IMR-90 (cell line): ENCODE measurements at regions not wholly inside any gene's neighbourhood (a gene's known extent, or its start where the extent isn't known, plus 50 kb on each side); places are given as distances from the start of the nearest gene placed in this dataset.

ENCODE experiments used
- ATAC-seq: fragments of 200-7000 bp; cut with Tn5 transposase; 2 replicates; pipeline ENCODE4 v1.9.1; 2020; ENCODE audit warnings: low read depth, mild to moderate bottlenecking, moderate library complexity
- BruUV-seq: library from RNA; stranded (reverse); fragments of 400-500 nt; replicated peaks from 2 replicates; lab custom pipeline; 2021; lab: Mats Ljungman, UMichigan
- CTCF ChIA-PET: fragments of 300-600 bp; formaldehyde crosslinking; extraction: SDS; loops from one replicate; lab custom pipeline; 2021; ENCODE audit warnings: antibody characterized with exemption; lab: Yijun Ruan, JAX
- POLR2A ChIA-PET: fragments of 300-600 bp; sonication (Branson Sonifier 250); formaldehyde crosslinking; loops from one replicate; lab custom pipeline; 2022; ENCODE audit warnings: antibody characterized with exemption; ENCODE audit not compliant: unreplicated experiment; lab: Charles Lee
- DNase-seq: peaks from one replicate; pipeline ENCODE4 v3.0.0; 2013
- H2AFZ ChIP-seq: replicated peaks from 2 replicates; pipeline ENCODE3; 2013; ENCODE audit warnings: low read length, mild to moderate bottlenecking; ENCODE audit not compliant: poor library complexity
- H2AK5ac ChIP-seq: 2 replicates; pipeline ENCODE4 v1.6.1; 2013; ENCODE audit warnings: low read depth, low read length, inconsistent platforms
- H2AK9ac ChIP-seq: replicated peaks from 2 replicates; pipeline ENCODE3; 2013; ENCODE audit warnings: mild to moderate bottlenecking, low read depth, low read length, moderate library complexity; ENCODE audit not compliant: poor library complexity
- H2BK120ac ChIP-seq: 2 replicates; pipeline ENCODE4 v1.6.1; 2013; ENCODE audit warnings: low read depth, low read length, inconsistent platforms
- H2BK15ac ChIP-seq: 3 replicates; pipeline ENCODE4 v1.6.1; 2013; ENCODE audit warnings: low read depth, low read length, inconsistent platforms
- H2BK20ac ChIP-seq: 2 replicates; pipeline ENCODE4 v1.6.1; 2013; ENCODE audit warnings: low read depth, mild to moderate bottlenecking, inconsistent platforms, low read length, moderate library complexity
- H2BK5ac ChIP-seq: 2 replicates; pipeline ENCODE4 v1.6.1; 2013; ENCODE audit warnings: mild to moderate bottlenecking, low read depth, low read length, inconsistent platforms; ENCODE audit not compliant: poor library complexity, severe bottlenecking
- H3K14ac ChIP-seq: replicated peaks from 2 replicates; pipeline ENCODE4 v1.6.1; 2013; ENCODE audit warnings: low read depth, low read length, inconsistent platforms
- H3K18ac ChIP-seq: 2 replicates; pipeline ENCODE4 v1.6.1; 2013; ENCODE audit warnings: low read depth, low read length, control low read depth
- H3K23ac ChIP-seq: 2 replicates; pipeline ENCODE4 v1.6.1; 2013; ENCODE audit warnings: low read depth, low read length, inconsistent platforms
- H3K27ac ChIP-seq: 2 replicates; pipeline ENCODE4 v1.5.1; 2013; ENCODE audit warnings: mild to moderate bottlenecking, control low read depth, low read length; ENCODE audit not compliant: insufficient read depth
- H3K27me3 ChIP-seq: 2 replicates; pipeline ENCODE4 v1.6.1; 2013; ENCODE audit warnings: low read length; ENCODE audit not compliant: control insufficient read depth, insufficient read depth
- H3K36me3 ChIP-seq: 2 replicates; pipeline ENCODE4 v1.6.1; 2013; ENCODE audit warnings: low read length, mixed read lengths; ENCODE audit not compliant: control insufficient read depth, insufficient read depth
- H3K4ac ChIP-seq: 2 replicates; pipeline ENCODE4 v1.6.1; 2013; ENCODE audit warnings: low read depth, low read length, inconsistent platforms
- H3K4me1 ChIP-seq: 2 replicates; pipeline ENCODE4 v1.6.1; 2013; ENCODE audit warnings: low read length, mixed read lengths; ENCODE audit not compliant: control insufficient read depth, insufficient read depth
- H3K4me2 ChIP-seq: 2 replicates; pipeline ENCODE4 v1.6.1; 2013; ENCODE audit warnings: low read depth, mild to moderate bottlenecking, control low read depth, low read length, moderate library complexity
- H3K4me3 ChIP-seq: 2 replicates; pipeline ENCODE4 v1.5.1; 2013; ENCODE audit warnings: low read depth, mild to moderate bottlenecking, control low read depth, low read length, moderate library complexity; ENCODE audit not compliant: insufficient read depth
- H3K56ac ChIP-seq: 2 replicates; pipeline ENCODE4 v1.6.1; 2013; ENCODE audit warnings: low read length, inconsistent platforms; ENCODE audit not compliant: insufficient read depth; ENCODE audit errors: extremely low read depth
- H3K79me1 ChIP-seq, 2 experiments: 2 replicates each; pipeline ENCODE4 v1.6.1; 2013; ENCODE audit warnings: low read length in 2 of 2, inconsistent platforms in 1 of 2, low read depth in 1 of 2
- H3K9ac ChIP-seq: 2 replicates; pipeline ENCODE4 v1.6.1; 2013; ENCODE audit warnings: low read depth, low read length, control low read depth
- H3K9me1 ChIP-seq: 2 replicates; pipeline ENCODE4 v1.6.1; 2013; ENCODE audit warnings: low read length, inconsistent platforms; ENCODE audit not compliant: insufficient read depth
- H3K9me3 ChIP-seq: 2 replicates; pipeline ENCODE4 v1.6.1; 2013; ENCODE audit warnings: low read length; ENCODE audit not compliant: control insufficient read depth, insufficient read depth
- H4K20me1 ChIP-seq: 2 replicates; pipeline ENCODE4 v1.6.1; 2013; ENCODE audit warnings: low read length, inconsistent platforms; ENCODE audit not compliant: insufficient read depth
- H4K5ac ChIP-seq: 2 replicates; pipeline ENCODE4 v1.6.1; 2013; ENCODE audit warnings: mild to moderate bottlenecking, low read depth, low read length, control low read depth
- H4K8ac ChIP-seq, 2 experiments: 2 replicates each; pipeline ENCODE4 v1.6.1; 2013; ENCODE audit warnings: low read depth in 2 of 2, low read length in 2 of 2, control low read depth in 1 of 2, inconsistent platforms in 1 of 2
- H4K91ac ChIP-seq: 2 replicates; pipeline ENCODE4 v1.6.1; 2013; ENCODE audit warnings: low read depth, low read length, inconsistent platforms; ENCODE audit not compliant: insufficient read depth
- BHLHE40 ChIP-seq: fragments of 150-350 bp; IDR thresholded peaks from 2 replicates; pipeline ENCODE4 v1.6.1; 2016; ENCODE audit warnings: mild to moderate bottlenecking, low read depth, low read length
- CEBPB ChIP-seq: IDR thresholded peaks from 2 replicates; pipeline ENCODE4 v1.6.1; 2012; ENCODE audit warnings: low read depth, low read length, improper control_type of control experiment
- CHD1 ChIP-seq: IDR thresholded peaks from 2 replicates; pipeline ENCODE4 v1.6.1; 2012; ENCODE audit warnings: low read depth, low read length, improper control_type of control experiment
- FOS ChIP-seq: fragments of 150-350 bp; IDR thresholded peaks from 2 replicates; pipeline ENCODE4 v1.6.1; 2016; ENCODE audit warnings: low read depth, low read length
- MAFK ChIP-seq: IDR thresholded peaks from 2 replicates; pipeline ENCODE4 v1.6.1; 2012; ENCODE audit warnings: low read depth, low read length, improper control_type of control experiment
- MAZ ChIP-seq: IDR thresholded peaks from 2 replicates; pipeline ENCODE4 v1.6.1; 2012; ENCODE audit warnings: low read depth, mild to moderate bottlenecking, low read length, improper control_type of control experiment, moderate library complexity, borderline replicate concordance
- MXI1 ChIP-seq: IDR thresholded peaks from 2 replicates; pipeline ENCODE4 v1.6.1; 2012; ENCODE audit warnings: low read depth, mild to moderate bottlenecking, low read length, moderate library complexity, borderline replicate concordance
- NFE2L2 ChIP-seq: fragments of 150-350 bp; IDR thresholded peaks from 2 replicates; pipeline ENCODE4 v1.6.1; 2016; ENCODE audit warnings: low read depth, mild to moderate bottlenecking, low read length
- POLR2A ChIP-seq: IDR thresholded peaks from 2 replicates; pipeline ENCODE4 v1.6.1; 2012; ENCODE audit warnings: mild to moderate bottlenecking, low read depth, low read length
- RAD21 ChIP-seq: IDR thresholded peaks from 2 replicates; pipeline ENCODE4 v1.6.1; 2012; ENCODE audit warnings: low read length, improper control_type of control experiment
- RCOR1 ChIP-seq: IDR thresholded peaks from 2 replicates; pipeline ENCODE4 v1.6.1; 2012; ENCODE audit warnings: mild to moderate bottlenecking, low read length, improper control_type of control experiment; ENCODE audit not compliant: insufficient replicate concordance
- RFX5 ChIP-seq: IDR thresholded peaks from 2 replicates; pipeline ENCODE4 v1.8.0; 2012; ENCODE audit warnings: low read depth, mild to moderate bottlenecking, low read length, moderate library complexity
- SMC3 ChIP-seq: fragments of 150-350 bp; IDR thresholded peaks from 2 replicates; pipeline ENCODE4 v1.6.1; 2016; ENCODE audit warnings: low read depth, mild to moderate bottlenecking, antibody characterized with exemption, low read length, moderate library complexity
- WGBS, 2 experiments: methylation state at CpG; one replicate each; pipeline versions ENCODE4 v1.1.5 to v1.1.7; 2013; ENCODE audit warnings: missing lambda C conversion rate in 2 of 2; ENCODE audit not compliant: insufficient read length in 1 of 2; ENCODE audit errors: extremely low coverage in 2 of 2; 5-methylcytosine and 5-hydroxymethylcytosine counted together
- dilution Hi-C: fragments of 300-500 bp; cut with HindIII; formaldehyde crosslinking; loops from one replicate; pipeline ENCODE4 v1.14.3; 2018; ENCODE audit warnings: low sequenced_read_pairs; ENCODE audit not compliant: unreplicated experiment
- in situ Hi-C: fragments of 300-500 bp; cut with MboI; formaldehyde crosslinking; loops from 3 replicates; pipeline ENCODE4 v1.14.3; 2019; ENCODE audit warnings: low sequenced_read_pairs, inconsistent platforms, mixed read lengths
- intact Hi-C: fragments of 100-400 bp; cut with micrococcal nuclease; formaldehyde crosslinking; loops from 2 replicates; pipeline ENCODE4 v1.10.0; 2022
- TF ChIP-seq, protein P1 (sequence below): fragments of 150-350 bp; IDR thresholded peaks from 2 replicates; pipeline ENCODE4 v1.6.1; 2017; ENCODE audit warnings: mild to moderate bottlenecking, antibody characterized with exemption, low read length, low read depth
- TF ChIP-seq, protein P2 (sequence below): conservative IDR thresholded peaks from 2 replicates; pipeline ENCODE4 v1.5.1; 2012; ENCODE audit warnings: mild to moderate bottlenecking, low read depth, low read length, improper control_type of control experiment
- TF ChIP-seq, protein P3 (sequence below): fragments of 150-350 bp; IDR thresholded peaks from 2 replicates; pipeline ENCODE4 v1.6.1; 2016; ENCODE audit warnings: low read depth, mild to moderate bottlenecking, low read length, moderate library complexity, borderline replicate concordance

DNA sequence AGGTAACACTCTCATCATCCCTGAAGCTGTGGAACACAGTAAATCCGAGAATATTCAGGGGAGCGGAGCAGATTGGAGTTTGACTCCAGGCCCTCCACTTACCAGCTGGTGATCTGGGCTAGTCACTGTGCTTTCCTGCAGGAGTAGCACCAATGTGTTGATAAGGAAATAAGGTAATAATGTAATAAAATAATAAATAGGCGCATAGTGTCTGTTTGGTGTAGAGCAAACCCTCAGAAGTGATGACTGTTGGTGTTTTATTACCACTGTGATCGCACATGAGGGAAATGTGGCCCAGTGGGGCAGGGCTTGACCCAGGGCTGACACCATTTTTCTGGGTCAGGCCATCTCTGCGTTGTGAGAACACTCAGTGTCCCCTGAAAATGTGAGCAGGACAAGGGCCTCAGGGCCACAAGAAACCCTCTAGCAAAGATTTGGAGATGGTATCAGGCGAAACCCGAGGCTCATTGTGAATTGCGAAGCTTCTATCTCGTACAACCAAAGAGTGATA is 563.9 kb upstream of the B3GAT1 start:
- no peak for TF ChIP-seq CEBPB
- no peak for TF ChIP-seq BHLHE40
- TF ChIP-seq NFE2L2 = no peak
- TF ChIP-seq RCOR1 = no peak
- TF ChIP-seq, protein P1, sequence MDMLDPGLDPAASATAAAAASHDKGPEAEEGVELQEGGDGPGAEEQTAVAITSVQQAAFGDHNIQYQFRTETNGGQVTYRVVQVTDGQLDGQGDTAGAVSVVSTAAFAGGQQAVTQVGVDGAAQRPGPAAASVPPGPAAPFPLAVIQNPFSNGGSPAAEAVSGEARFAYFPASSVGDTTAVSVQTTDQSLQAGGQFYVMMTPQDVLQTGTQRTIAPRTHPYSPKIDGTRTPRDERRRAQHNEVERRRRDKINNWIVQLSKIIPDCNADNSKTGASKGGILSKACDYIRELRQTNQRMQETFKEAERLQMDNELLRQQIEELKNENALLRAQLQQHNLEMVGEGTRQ = no peak
- no peak for TF ChIP-seq CHD1
- TF ChIP-seq RFX5 = no peak
- TF ChIP-seq MXI1 = no peak
- TF ChIP-seq SMC3 = no peak
- TF ChIP-seq, protein P2, sequence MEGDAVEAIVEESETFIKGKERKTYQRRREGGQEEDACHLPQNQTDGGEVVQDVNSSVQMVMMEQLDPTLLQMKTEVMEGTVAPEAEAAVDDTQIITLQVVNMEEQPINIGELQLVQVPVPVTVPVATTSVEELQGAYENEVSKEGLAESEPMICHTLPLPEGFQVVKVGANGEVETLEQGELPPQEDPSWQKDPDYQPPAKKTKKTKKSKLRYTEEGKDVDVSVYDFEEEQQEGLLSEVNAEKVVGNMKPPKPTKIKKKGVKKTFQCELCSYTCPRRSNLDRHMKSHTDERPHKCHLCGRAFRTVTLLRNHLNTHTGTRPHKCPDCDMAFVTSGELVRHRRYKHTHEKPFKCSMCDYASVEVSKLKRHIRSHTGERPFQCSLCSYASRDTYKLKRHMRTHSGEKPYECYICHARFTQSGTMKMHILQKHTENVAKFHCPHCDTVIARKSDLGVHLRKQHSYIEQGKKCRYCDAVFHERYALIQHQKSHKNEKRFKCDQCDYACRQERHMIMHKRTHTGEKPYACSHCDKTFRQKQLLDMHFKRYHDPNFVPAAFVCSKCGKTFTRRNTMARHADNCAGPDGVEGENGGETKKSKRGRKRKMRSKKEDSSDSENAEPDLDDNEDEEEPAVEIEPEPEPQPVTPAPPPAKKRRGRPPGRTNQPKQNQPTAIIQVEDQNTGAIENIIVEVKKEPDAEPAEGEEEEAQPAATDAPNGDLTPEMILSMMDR = no peak
- TF ChIP-seq POLR2A = no peak
- TF ChIP-seq FOS = no peak
- no peak for TF ChIP-seq RAD21
- TF ChIP-seq MAFK = no peak
- TF ChIP-seq, protein P3, sequence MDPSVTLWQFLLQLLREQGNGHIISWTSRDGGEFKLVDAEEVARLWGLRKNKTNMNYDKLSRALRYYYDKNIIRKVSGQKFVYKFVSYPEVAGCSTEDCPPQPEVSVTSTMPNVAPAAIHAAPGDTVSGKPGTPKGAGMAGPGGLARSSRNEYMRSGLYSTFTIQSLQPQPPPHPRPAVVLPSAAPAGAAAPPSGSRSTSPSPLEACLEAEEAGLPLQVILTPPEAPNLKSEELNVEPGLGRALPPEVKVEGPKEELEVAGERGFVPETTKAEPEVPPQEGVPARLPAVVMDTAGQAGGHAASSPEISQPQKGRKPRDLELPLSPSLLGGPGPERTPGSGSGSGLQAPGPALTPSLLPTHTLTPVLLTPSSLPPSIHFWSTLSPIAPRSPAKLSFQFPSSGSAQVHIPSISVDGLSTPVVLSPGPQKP = no peak
- TF ChIP-seq MAZ = no peak
- Histone ChIP-seq H3K4me2 (no peak overlapping the region), H4K8ac (no peak overlapping the region), H2BK5ac (no peak overlapping the region), H3K4me3 (no peak overlapping the region), H2AFZ (no peak overlapping the region), H4K5ac (no peak overlapping the region), H3K27me3 (no peaks in the 10 kb centered on the region), H3K79me1 (no peaks in the 10 kb centered on the region), H3K36me3 (no peaks in the 10 kb centered on the region), H3K18ac (no peak overlapping the region), H2AK9ac (no peak overlapping the region), H4K20me1 (no peaks in the 10 kb centered on the region), H3K9ac (no peak overlapping the region), H2BK120ac (no peak overlapping the region), H4K91ac (no peak overlapping the region), H3K56ac (no peak overlapping the region), H2BK20ac (no peak overlapping the region), H3K27ac (no peak overlapping the region), H3K4ac (no peak overlapping the region), H3K9me1 (no peaks in the 10 kb centered on the region), H2AK5ac (no peak overlapping the region), H3K4me1 (no peaks in the 10 kb centered on the region), H2BK15ac (no peak overlapping the region), H3K23ac (no peak overlapping the region), H3K14ac (no peak overlapping the region), H3K9me3 (peaks cover 15% of the 10 kb centered on the region; the same call in 1 of the 2 replicates)
- no CpG with 5 or more reads among the region's 9 CpGs for WGBS, 2 experiments
- DNase-seq (no peak), ATAC-seq (no peak)
- ChIA-PET CTCF (no interaction called here), POLR2A (no interaction called here)
- dilution Hi-C loops = no loop called here
- intact Hi-C loops = no loop called here
- in situ Hi-C loops = no loop called here
- no TSS peak for BruUV-seq
